RWPE1 (cell line): ENCODE measurements at regions not wholly inside any gene's neighbourhood (a gene's known extent, or its start where the extent isn't known, plus 50 kb on each side); places are given as distances from the start of the nearest gene placed in this dataset.

ENCODE experiments used
- CTCF ChIA-PET: fragments of 350-600 bp; sonication (Branson Sonifier 250); formaldehyde crosslinking; extraction: SDS; loops from one replicate; lab custom pipeline; 2021; lab: Yijun Ruan, JAX
- POLR2A ChIA-PET: fragments of 400-600 bp; formaldehyde crosslinking; extraction: SDS; loops from one replicate; lab custom pipeline; 2020; ENCODE audit warnings: antibody characterized with exemption; ENCODE audit not compliant: low non-redundant PET; lab: Yijun Ruan, JAX
- DNase-seq: peaks from one replicate; pipeline ENCODE4 v3.0.0; 2012; ENCODE audit warnings: low spot score
- H3K27ac ChIP-seq: fragments of 450-650 bp; 2 replicates; pipeline ENCODE4 v1.5.1; 2017
- TF ChIP-seq, protein P1 (sequence below): fragments of 450-650 bp; conservative IDR thresholded peaks from 2 replicates; pipeline ENCODE4 v1.5.1; 2017; ENCODE audit warnings: low read depth, mild to moderate bottlenecking

DNA sequence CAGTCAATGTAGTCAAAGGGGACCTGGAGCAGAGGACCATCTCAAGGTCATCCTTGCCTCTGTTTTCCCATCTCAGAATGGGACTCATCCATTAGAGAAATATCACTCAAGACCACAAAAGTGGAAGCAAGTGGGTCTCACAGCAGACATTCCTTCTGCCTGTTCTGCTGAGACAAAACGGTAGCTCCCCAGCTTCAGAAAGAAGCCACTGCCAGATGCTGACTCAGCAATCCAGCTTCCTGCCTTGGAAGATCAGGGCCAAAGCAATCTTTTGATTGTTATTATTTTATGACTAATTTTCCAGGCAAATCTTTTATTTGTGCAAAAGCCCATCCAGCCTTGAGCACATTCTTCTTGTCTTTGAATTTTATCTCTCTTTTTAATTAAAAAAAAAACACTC lies 86.8 kb downstream of the CCT6B start:
- no peak for DNase-seq
- POLR2A ChIA-PET, result no interaction called here
- CTCF ChIA-PET, result no interaction called here

DNA sequence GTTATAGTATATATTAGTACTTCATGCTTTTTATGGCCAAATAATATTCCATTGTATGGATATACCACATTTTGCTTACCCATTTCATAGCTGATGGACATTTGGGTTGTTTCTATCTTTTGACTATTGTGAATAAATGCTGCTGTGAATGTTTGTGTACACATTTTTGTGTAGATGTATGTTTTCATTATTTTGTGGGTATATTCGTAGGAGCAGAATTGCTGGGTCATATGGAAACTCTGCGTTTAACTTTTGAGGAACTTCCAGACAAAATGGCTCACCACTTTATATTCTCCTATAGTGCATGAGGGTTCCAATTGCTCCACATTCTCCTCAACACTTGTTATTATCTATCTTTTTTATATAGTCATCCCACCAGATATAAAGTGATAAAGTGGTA lies 88.6 kb downstream of the CCT6B start:
- no peak for DNase-seq
- ChIA-PET POLR2A (no interaction called here), CTCF (interaction anchor here (0.6 to 0.7 kb wide), 2 partner anchors 10 to 512 kb away, joined by 3 to 4 read pairs; no protein-coding TSS in a partner anchor)
- TF ChIP-seq, protein P1, sequence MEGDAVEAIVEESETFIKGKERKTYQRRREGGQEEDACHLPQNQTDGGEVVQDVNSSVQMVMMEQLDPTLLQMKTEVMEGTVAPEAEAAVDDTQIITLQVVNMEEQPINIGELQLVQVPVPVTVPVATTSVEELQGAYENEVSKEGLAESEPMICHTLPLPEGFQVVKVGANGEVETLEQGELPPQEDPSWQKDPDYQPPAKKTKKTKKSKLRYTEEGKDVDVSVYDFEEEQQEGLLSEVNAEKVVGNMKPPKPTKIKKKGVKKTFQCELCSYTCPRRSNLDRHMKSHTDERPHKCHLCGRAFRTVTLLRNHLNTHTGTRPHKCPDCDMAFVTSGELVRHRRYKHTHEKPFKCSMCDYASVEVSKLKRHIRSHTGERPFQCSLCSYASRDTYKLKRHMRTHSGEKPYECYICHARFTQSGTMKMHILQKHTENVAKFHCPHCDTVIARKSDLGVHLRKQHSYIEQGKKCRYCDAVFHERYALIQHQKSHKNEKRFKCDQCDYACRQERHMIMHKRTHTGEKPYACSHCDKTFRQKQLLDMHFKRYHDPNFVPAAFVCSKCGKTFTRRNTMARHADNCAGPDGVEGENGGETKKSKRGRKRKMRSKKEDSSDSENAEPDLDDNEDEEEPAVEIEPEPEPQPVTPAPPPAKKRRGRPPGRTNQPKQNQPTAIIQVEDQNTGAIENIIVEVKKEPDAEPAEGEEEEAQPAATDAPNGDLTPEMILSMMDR, result no peak
- no peak overlapping the region for H3K27ac ChIP-seq

More for the DNA sequence above, 86.8 kb downstream of the CCT6B start:
- H3K27ac ChIP-seq, result no peak overlapping the region
- TF ChIP-seq, protein P1, result no peak

DNA sequence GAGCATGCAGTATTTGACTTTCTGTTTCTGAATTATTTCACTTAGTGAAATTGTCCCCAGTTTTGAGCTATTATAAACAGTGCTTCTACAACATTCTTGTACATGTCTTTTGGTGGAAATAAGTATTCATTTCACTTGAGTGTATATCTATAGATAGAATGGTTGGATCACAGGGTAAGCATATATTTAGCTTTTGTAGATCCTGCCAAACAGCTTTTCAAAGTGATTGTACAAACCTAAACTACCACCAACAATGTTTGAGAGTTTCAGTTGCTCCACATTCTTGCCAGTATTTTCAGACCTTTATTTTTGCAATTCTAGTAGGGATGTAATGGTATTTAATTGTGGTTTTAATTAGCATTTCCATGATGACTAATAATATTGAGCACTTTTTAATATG lies 91.6 kb downstream of the CCT6B start:
- ChIA-PET POLR2A (no interaction called here), CTCF (interaction anchor here (0.6 kb wide), 1 partner anchor 172 kb away, joined by 3 read pairs; no protein-coding TSS in a partner anchor)
- no peak for DNase-seq
- TF ChIP-seq, protein P1, result no peak
- no peak overlapping the region for H3K27ac ChIP-seq

DNA sequence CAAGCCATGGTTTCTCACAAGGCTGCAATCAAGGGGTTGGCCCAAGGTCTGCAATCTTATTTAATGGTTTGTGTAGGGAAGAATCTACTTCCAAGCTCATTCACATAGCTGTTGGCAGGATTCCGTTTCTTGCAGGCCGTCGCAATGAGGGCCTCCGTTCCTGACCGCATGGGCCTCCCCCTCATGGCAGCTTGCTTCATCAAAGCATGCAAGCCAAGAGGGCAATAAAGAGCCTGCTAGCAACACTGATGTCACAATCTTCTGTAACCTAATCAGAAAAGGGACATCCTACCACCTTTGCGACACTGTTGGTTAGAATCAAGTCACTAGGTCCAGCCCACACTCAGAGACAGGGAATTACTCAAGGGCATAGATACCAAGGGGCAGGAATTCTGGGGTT lies 95.5 kb downstream of the CCT6B start:
- ChIA-PET POLR2A (no interaction called here), CTCF (interaction anchor here (0.6 kb wide), 2 partner anchors 31 to 955 kb away, joined by 3 to 4 read pairs; no protein-coding TSS in a partner anchor)
- TF ChIP-seq, protein P1, result no peak
- no peak for DNase-seq
- H3K27ac ChIP-seq, result no peak overlapping the region

DNA sequence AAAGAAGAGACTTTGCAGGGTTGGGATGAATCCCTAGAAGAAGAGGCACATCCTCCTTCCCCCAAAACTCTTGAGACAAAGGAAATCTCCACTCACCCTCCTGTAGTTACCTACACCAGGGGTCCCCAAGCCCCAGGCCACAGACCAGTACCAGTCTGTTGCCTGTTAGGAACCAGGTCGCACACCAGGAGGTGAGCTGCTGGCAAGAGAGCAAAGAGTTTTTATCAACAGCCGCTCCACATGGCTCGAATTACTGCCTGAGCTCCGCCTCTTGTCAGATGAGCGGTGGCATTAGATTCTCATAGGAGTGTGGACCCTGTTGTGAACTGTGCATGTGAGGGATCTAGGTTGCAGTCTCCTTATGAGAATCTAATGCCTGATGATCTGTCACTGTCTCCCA lies 98.9 kb downstream of the CCT6B start:
- TF ChIP-seq, protein P1, result no peak
- DNase-seq, result no peak
- ChIA-PET POLR2A (no interaction called here), CTCF (no interaction called here)
- H3K27ac ChIP-seq, result no peak overlapping the region

DNA sequence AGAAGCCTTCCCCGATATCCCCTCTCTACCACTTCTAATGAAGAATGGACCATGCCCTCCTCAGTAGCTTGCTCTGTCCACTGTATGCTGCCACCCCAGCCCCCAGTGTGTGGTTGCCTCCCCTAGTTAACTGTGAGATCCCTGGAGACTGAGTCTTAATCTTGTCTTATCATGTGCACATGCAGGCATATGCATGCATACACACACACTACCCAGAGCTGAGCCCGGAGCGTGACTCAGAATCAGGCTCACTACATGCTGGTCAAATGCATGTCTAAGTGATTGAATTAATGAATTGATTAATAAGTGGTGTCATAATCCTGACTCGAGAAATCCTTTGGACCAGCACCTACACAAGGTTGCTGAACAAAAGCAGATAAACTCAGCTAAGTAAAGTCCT lies 99.4 kb downstream of the CCT6B start:
- POLR2A ChIA-PET, result no interaction called here
- CTCF ChIA-PET, result no interaction called here
- TF ChIP-seq, protein P1, result no peak

More for the DNA sequence above, 99.4 kb downstream of the CCT6B start:
- H3K27ac ChIP-seq, result no peak overlapping the region
- no peak for DNase-seq
